ENCODE measurements at regions not wholly inside any gene's neighbourhood (a gene's known extent, or its start where the extent isn't known, plus 50 kb on each side); places are given as distances from the start of the nearest gene placed in this dataset.

GRCh38 chr2:228401065-228401912 is 219.8 kb upstream of the SPHKAP start:
- Histone ChIP-seq H3K9ac (ENCODE audit: insufficient read depth, low read depth, low read length) (no peak overlapping the region), H3K9me3 (ENCODE audit: low read length) (peaks cover 81% of the 10 kb centered on the region), H3K4me3 (replicated peaks in 1 of 3; ENCODE audit: insufficient read depth in 1 of 3, low read depth in 2 of 3, low read length in 3 of 3) (no peak overlapping the region), H3K79me2 (ENCODE audit: insufficient read depth, low read length) (no peaks in the 10 kb centered on the region), H3K36me3 (replicated peaks in 1 of 2; ENCODE audit: control insufficient read depth in 1 of 2, insufficient read depth in 2 of 2, low read length in 2 of 2) (no peaks in the 10 kb centered on the region), H3K4me1 (ENCODE audit: insufficient read depth, low read length) (no peaks in the 10 kb centered on the region), H2AFZ (ENCODE audit: low read length) (no peak overlapping the region), H4K20me1 (ENCODE audit: insufficient read depth, low read length) (no peaks in the 10 kb centered on the region), H3K27me3 (ENCODE audit: control insufficient read depth in 1 of 2, insufficient read depth in 2 of 2, low read length in 2 of 2) (no peaks in the 10 kb centered on the region), H3K27ac (ENCODE audit: extremely low read length, insufficient read depth, low read length) (no peak overlapping the region), H3K4me2 (ENCODE audit: low read depth, low read length) (no peak overlapping the region)
- intact Hi-C loops (cut with micrococcal nuclease; ENCODE audit: unreplicated experiment) (no loop called here), in situ Hi-C loops (cut with HindIII; ENCODE audit: extremely low pct_ligation_motif_present, low pct_unique_long_range_greater_than_20kb) (no loop called here)
- 0% methylated on average over 3 of the region's 3 CpGs for WGBS (ENCODE audit: low lambda C conversion rate)
- no peak for FAIRE-seq
- CTCF ChIA-PET (ENCODE audit: low intra/inter-chr PET ratio, low total read pairs) = no interaction called here
- DNase-seq (ENCODE audit: low spot score) = no peak
- no TSS peak for BruUV-seq (replicated peaks)
- no peak for ATAC-seq
- TF ChIP-seq CHCHD3 (CRISPR knock-in tag; IDR thresholded peaks at IDR 0.05) (no peak), TEAD2 (CRISPR knock-in tag; IDR thresholded peaks at IDR 0.05) (no peak), ZNF513 (CRISPR knock-in tag; conservative IDR thresholded peaks at IDR 0.05) (no peak), ZNF383 (CRISPR knock-in tag; IDR thresholded peaks at IDR 0.05; ENCODE audit: borderline replicate concordance) (no peak), ZNF382 (CRISPR knock-in tag; IDR thresholded peaks at IDR 0.05; ENCODE audit: borderline replicate concordance) (no peak), ZNF207 (IDR thresholded peaks at IDR 0.05; ENCODE audit: borderline replicate concordance) (no peak), ZNF496 (CRISPR knock-in tag; IDR thresholded peaks at IDR 0.05; ENCODE audit: insufficient replicate concordance) (no peak), YEATS4 (CRISPR knock-in tag; IDR thresholded peaks at IDR 0.05; ENCODE audit: borderline replicate concordance) (no peak), ZBTB14 (CRISPR knock-in tag; IDR thresholded peaks at IDR 0.05) (no peak), ZNF878 (CRISPR knock-in tag; IDR thresholded peaks at IDR 0.05) (no peak)
- POLR2A ChIA-PET = no interaction called here

All from HepG2 (cell line).